DOHH2 (cell line): ENCODE measurements at regions not wholly inside any gene's neighbourhood (a gene's known extent, or its start where the extent isn't known, plus 50 kb on each side); places are given as distances from the start of the nearest gene placed in this dataset.

Source experiments
- H3F3A ChIP-seq: fragments of 200-600 bp; sonication (generic), shearing (Covaris generic); 2 replicates; pipeline ENCODE4 v1.6.0; 2016; ENCODE audit warnings: antibody characterized with exemption, mild to moderate bottlenecking; ENCODE audit not compliant: control insufficient read depth, insufficient read depth
- H3K27ac ChIP-seq: fragments of 200-600 bp; sonication (generic); 2 replicates; pipeline ENCODE4 v1.5.1; 2014; ENCODE audit warnings: low read depth, mild to moderate bottlenecking, low read length, moderate library complexity
- H3K27me3 ChIP-seq: fragments of 200-600 bp; sonication (generic); 2 replicates; pipeline ENCODE4 v1.6.1; 2014; ENCODE audit warnings: mild to moderate bottlenecking, low read length, mixed read lengths; ENCODE audit not compliant: control insufficient read depth
- H3K36me3 ChIP-seq: fragments of 200-600 bp; sonication (generic); 2 replicates; pipeline ENCODE4 v1.6.1; 2014; ENCODE audit warnings: mild to moderate bottlenecking, low read length, moderate library complexity, mixed read lengths; ENCODE audit not compliant: control insufficient read depth
- H3K4me1 ChIP-seq: fragments of 200-600 bp; sonication (generic); 2 replicates; pipeline ENCODE4 v1.6.1; 2014; ENCODE audit warnings: mild to moderate bottlenecking, low read length, mixed read lengths; ENCODE audit not compliant: control insufficient read depth
- H3K4me2 ChIP-seq: fragments of 200-600 bp; sonication (generic); 2 replicates; pipeline ENCODE4 v1.6.0; 2014; ENCODE audit warnings: mild to moderate bottlenecking, low read length, moderate library complexity
- H3K4me3 ChIP-seq: fragments of 200-600 bp; sonication (generic); 2 replicates; pipeline ENCODE4 v1.5.1; 2014; ENCODE audit warnings: mild to moderate bottlenecking, low read length, mixed read lengths
- H3K79me2 ChIP-seq: fragments of 200-600 bp; sonication (generic); 2 replicates; pipeline ENCODE4 v1.6.1; 2014; ENCODE audit warnings: mild to moderate bottlenecking, low read length, mixed read lengths; ENCODE audit not compliant: control insufficient read depth
- H3K9me2 ChIP-seq: fragments of 200-600 bp; sonication (generic); replicated peaks from 2 replicates; pipeline ENCODE4 v1.6.1; 2014; ENCODE audit warnings: mild to moderate bottlenecking, low read length, mixed read lengths; ENCODE audit not compliant: control insufficient read depth
- H3K9me3 ChIP-seq: fragments of 200-600 bp; sonication (generic); 2 replicates; pipeline ENCODE4 v1.6.1; 2014; ENCODE audit warnings: antibody characterized with exemption, low read length, mixed read lengths; ENCODE audit not compliant: control insufficient read depth, insufficient read depth
- H4K20me1 ChIP-seq: fragments of 200-600 bp; sonication (generic); 2 replicates; pipeline ENCODE4 v1.6.0; 2014; ENCODE audit warnings: low read depth, mild to moderate bottlenecking, antibody characterized with exemption, low read length, moderate library complexity; ENCODE audit not compliant: control insufficient read depth, insufficient read depth
- CTCF ChIP-seq: fragments of 200-600 bp; sonication (generic); IDR thresholded peaks from one replicate; pipeline ENCODE4 v1.5.1; 2014; ENCODE audit warnings: antibody characterized with exemption, mild to moderate bottlenecking, low read depth, low read length; ENCODE audit not compliant: poor library complexity, severe bottlenecking
- EZH2phosphoT487 ChIP-seq: fragments of 200-600 bp; sonication (generic); IDR thresholded peaks from 2 replicates; pipeline ENCODE4 v1.6.1; 2017; ENCODE audit warnings: borderline replicate concordance, mild to moderate bottlenecking, antibody characterized with exemption, low read length, moderate library complexity, mixed read lengths

GRCh38 chr5:122653087-122654017 lies 121.5 kb upstream of the SNX2 start:
- TF ChIP-seq EZH2phosphoT487: no peak
- no peak for TF ChIP-seq CTCF
- no peaks in the 10 kb centered on the region for H4K20me1 ChIP-seq

GRCh38 chr5:122656160-122656559 lies 118.7 kb upstream of the SNX2 start:
- no peaks in the 10 kb centered on the region for H3K27me3 ChIP-seq
- no peaks in the 10 kb centered on the region for H4K20me1 ChIP-seq
- no peaks in the 10 kb centered on the region for H3F3A ChIP-seq
- H3K9me2 ChIP-seq: no peaks in the 10 kb centered on the region
- no peak overlapping the region for H3K4me3 ChIP-seq
- no peaks in the 10 kb centered on the region for H3K79me2 ChIP-seq
- TF ChIP-seq CTCF: no peak
- no peak for TF ChIP-seq EZH2phosphoT487
- H3K4me1 ChIP-seq: no peaks in the 10 kb centered on the region
- H3K4me2 ChIP-seq: no peak overlapping the region
- H3K9me3 ChIP-seq: no peaks in the 10 kb centered on the region
- H3K27ac ChIP-seq: no peak overlapping the region
- no peaks in the 10 kb centered on the region for H3K36me3 ChIP-seq

More at GRCh38 chr5:122653087-122654017, 121.5 kb upstream of the SNX2 start:
- H3K79me2 ChIP-seq: no peaks in the 10 kb centered on the region
- H3K4me1 ChIP-seq: no peaks in the 10 kb centered on the region
- H3K4me3 ChIP-seq: no peak overlapping the region
- H3K9me3 ChIP-seq: no peaks in the 10 kb centered on the region
- H3K27me3 ChIP-seq: no peaks in the 10 kb centered on the region
- H3K36me3 ChIP-seq: no peaks in the 10 kb centered on the region
- no peaks in the 10 kb centered on the region for H3F3A ChIP-seq
- H3K9me2 ChIP-seq: no peaks in the 10 kb centered on the region
- H3K27ac ChIP-seq: no peak overlapping the region
- no peak overlapping the region for H3K4me2 ChIP-seq

GRCh38 chr5:122656577-122656976 lies 118.3 kb upstream of the SNX2 start:
- no peaks in the 10 kb centered on the region for H3K9me2 ChIP-seq
- TF ChIP-seq EZH2phosphoT487 (no peak), CTCF (no peak)
- no peaks in the 10 kb centered on the region for H3K4me1 ChIP-seq
- H3K27me3 ChIP-seq: no peaks in the 10 kb centered on the region
- H4K20me1 ChIP-seq: no peaks in the 10 kb centered on the region
- H3K4me3 ChIP-seq: no peak overlapping the region
- no peaks in the 10 kb centered on the region for H3K79me2 ChIP-seq
- H3K4me2 ChIP-seq: no peak overlapping the region
- no peaks in the 10 kb centered on the region for H3K9me3 ChIP-seq
- no peaks in the 10 kb centered on the region for H3K36me3 ChIP-seq
- no peaks in the 10 kb centered on the region for H3F3A ChIP-seq
- no peak overlapping the region for H3K27ac ChIP-seq
